ENCODE measurements at regions not wholly inside any gene's neighbourhood (a gene's known extent, or its start where the extent isn't known, plus 50 kb on each side); places are given as distances from the start of the nearest gene placed in this dataset.

DNA sequence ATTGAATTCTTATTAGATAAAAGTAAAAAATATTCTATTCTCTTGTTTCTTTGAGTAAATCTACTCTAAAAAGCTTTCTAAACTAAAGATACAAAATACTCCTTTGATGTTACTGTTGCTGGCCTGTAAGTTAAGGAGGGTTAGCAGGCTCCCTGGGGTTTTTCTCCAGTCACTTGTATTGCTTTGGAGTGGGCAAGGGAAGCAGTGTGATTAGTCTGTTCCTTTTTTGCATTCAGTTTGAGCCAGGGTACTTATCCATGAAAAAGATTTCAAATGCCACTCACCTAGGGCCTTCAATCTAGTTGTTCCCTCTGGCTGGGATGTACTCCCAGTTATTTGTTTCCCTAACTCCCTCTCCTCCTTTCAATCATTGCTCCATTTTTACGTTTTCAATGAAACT, 256.2 kb upstream of the SMC2 start:
- TF ChIP-seq, protein P1, sequence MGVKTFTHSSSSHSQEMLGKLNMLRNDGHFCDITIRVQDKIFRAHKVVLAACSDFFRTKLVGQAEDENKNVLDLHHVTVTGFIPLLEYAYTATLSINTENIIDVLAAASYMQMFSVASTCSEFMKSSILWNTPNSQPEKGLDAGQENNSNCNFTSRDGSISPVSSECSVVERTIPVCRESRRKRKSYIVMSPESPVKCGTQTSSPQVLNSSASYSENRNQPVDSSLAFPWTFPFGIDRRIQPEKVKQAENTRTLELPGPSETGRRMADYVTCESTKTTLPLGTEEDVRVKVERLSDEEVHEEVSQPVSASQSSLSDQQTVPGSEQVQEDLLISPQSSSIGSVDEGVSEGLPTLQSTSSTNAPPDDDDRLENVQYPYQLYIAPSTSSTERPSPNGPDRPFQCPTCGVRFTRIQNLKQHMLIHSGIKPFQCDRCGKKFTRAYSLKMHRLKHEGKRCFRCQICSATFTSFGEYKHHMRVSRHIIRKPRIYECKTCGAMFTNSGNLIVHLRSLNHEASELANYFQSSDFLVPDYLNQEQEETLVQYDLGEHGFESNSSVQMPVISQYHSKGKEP (CRISPR knock-in tag; IDR thresholded peaks at IDR 0.05): no peak
- TF ChIP-seq ZSCAN29 (CRISPR knock-in tag; conservative IDR thresholded peaks at IDR 0.05) (no peak), ZBTB8A (CRISPR knock-in tag; IDR thresholded peaks at IDR 0.05; ENCODE audit: borderline replicate concordance, low read depth) (no peak), ZNF546 (CRISPR knock-in tag; conservative IDR thresholded peaks at IDR 0.05) (no peak), NKX3-1 (CRISPR knock-in tag; IDR thresholded peaks at IDR 0.05) (no peak)
- TF ChIP-seq, protein P2, sequence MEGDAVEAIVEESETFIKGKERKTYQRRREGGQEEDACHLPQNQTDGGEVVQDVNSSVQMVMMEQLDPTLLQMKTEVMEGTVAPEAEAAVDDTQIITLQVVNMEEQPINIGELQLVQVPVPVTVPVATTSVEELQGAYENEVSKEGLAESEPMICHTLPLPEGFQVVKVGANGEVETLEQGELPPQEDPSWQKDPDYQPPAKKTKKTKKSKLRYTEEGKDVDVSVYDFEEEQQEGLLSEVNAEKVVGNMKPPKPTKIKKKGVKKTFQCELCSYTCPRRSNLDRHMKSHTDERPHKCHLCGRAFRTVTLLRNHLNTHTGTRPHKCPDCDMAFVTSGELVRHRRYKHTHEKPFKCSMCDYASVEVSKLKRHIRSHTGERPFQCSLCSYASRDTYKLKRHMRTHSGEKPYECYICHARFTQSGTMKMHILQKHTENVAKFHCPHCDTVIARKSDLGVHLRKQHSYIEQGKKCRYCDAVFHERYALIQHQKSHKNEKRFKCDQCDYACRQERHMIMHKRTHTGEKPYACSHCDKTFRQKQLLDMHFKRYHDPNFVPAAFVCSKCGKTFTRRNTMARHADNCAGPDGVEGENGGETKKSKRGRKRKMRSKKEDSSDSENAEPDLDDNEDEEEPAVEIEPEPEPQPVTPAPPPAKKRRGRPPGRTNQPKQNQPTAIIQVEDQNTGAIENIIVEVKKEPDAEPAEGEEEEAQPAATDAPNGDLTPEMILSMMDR (CRISPR knock-in tag; IDR thresholded peaks at IDR 0.05): no peak
